IMR-90 (cell line): ENCODE measurements at regions not wholly inside any gene's neighbourhood (a gene's known extent, or its start where the extent isn't known, plus 50 kb on each side); places are given as distances from the start of the nearest gene placed in this dataset.
"Not testable (repeated sequence)": the region's sequence is repeated elsewhere in the genome, so short reads cannot be mapped to it uniquely, and the experiment has no call there.

Source experiments
- ATAC-seq: fragments of 200-7000 bp; cut with Tn5 transposase; 2 replicates; pipeline ENCODE4 v1.9.1; 2020; ENCODE audit warnings: low read depth, mild to moderate bottlenecking, moderate library complexity
- BruUV-seq: library from RNA; stranded (reverse); fragments of 400-500 nt; replicated peaks from 2 replicates; lab custom pipeline; 2021; lab: Mats Ljungman, UMichigan
- CTCF ChIA-PET: fragments of 300-600 bp; formaldehyde crosslinking; extraction: SDS; loops from one replicate; lab custom pipeline; 2021; ENCODE audit warnings: antibody characterized with exemption; lab: Yijun Ruan, JAX
- POLR2A ChIA-PET: fragments of 300-600 bp; sonication (Branson Sonifier 250); formaldehyde crosslinking; loops from one replicate; lab custom pipeline; 2022; ENCODE audit warnings: antibody characterized with exemption; ENCODE audit not compliant: unreplicated experiment; lab: Charles Lee
- DNase-seq: peaks from one replicate; pipeline ENCODE4 v3.0.0; 2013
- H2AFZ ChIP-seq: replicated peaks from 2 replicates; pipeline ENCODE3; 2013; ENCODE audit warnings: low read length, mild to moderate bottlenecking; ENCODE audit not compliant: poor library complexity
- H2AK5ac ChIP-seq: 2 replicates; pipeline ENCODE4 v1.6.1; 2013; ENCODE audit warnings: low read depth, low read length, inconsistent platforms
- H2AK9ac ChIP-seq: replicated peaks from 2 replicates; pipeline ENCODE3; 2013; ENCODE audit warnings: mild to moderate bottlenecking, low read depth, low read length, moderate library complexity; ENCODE audit not compliant: poor library complexity
- H2BK120ac ChIP-seq: 2 replicates; pipeline ENCODE4 v1.6.1; 2013; ENCODE audit warnings: low read depth, low read length, inconsistent platforms
- H2BK15ac ChIP-seq: 3 replicates; pipeline ENCODE4 v1.6.1; 2013; ENCODE audit warnings: low read depth, low read length, inconsistent platforms
- H2BK20ac ChIP-seq: 2 replicates; pipeline ENCODE4 v1.6.1; 2013; ENCODE audit warnings: low read depth, mild to moderate bottlenecking, inconsistent platforms, low read length, moderate library complexity
- H2BK5ac ChIP-seq: 2 replicates; pipeline ENCODE4 v1.6.1; 2013; ENCODE audit warnings: mild to moderate bottlenecking, low read depth, low read length, inconsistent platforms; ENCODE audit not compliant: poor library complexity, severe bottlenecking
- H3K14ac ChIP-seq: replicated peaks from 2 replicates; pipeline ENCODE4 v1.6.1; 2013; ENCODE audit warnings: low read depth, low read length, inconsistent platforms
- H3K18ac ChIP-seq: 2 replicates; pipeline ENCODE4 v1.6.1; 2013; ENCODE audit warnings: low read depth, low read length, control low read depth
- H3K23ac ChIP-seq: 2 replicates; pipeline ENCODE4 v1.6.1; 2013; ENCODE audit warnings: low read depth, low read length, inconsistent platforms
- H3K27ac ChIP-seq: 2 replicates; pipeline ENCODE4 v1.5.1; 2013; ENCODE audit warnings: mild to moderate bottlenecking, control low read depth, low read length; ENCODE audit not compliant: insufficient read depth
- H3K27me3 ChIP-seq: 2 replicates; pipeline ENCODE4 v1.6.1; 2013; ENCODE audit warnings: low read length; ENCODE audit not compliant: control insufficient read depth, insufficient read depth
- H3K36me3 ChIP-seq: 2 replicates; pipeline ENCODE4 v1.6.1; 2013; ENCODE audit warnings: low read length, mixed read lengths; ENCODE audit not compliant: control insufficient read depth, insufficient read depth
- H3K4ac ChIP-seq: 2 replicates; pipeline ENCODE4 v1.6.1; 2013; ENCODE audit warnings: low read depth, low read length, inconsistent platforms
- H3K4me1 ChIP-seq: 2 replicates; pipeline ENCODE4 v1.6.1; 2013; ENCODE audit warnings: low read length, mixed read lengths; ENCODE audit not compliant: control insufficient read depth, insufficient read depth
- H3K4me2 ChIP-seq: 2 replicates; pipeline ENCODE4 v1.6.1; 2013; ENCODE audit warnings: low read depth, mild to moderate bottlenecking, control low read depth, low read length, moderate library complexity
- H3K4me3 ChIP-seq: 2 replicates; pipeline ENCODE4 v1.5.1; 2013; ENCODE audit warnings: low read depth, mild to moderate bottlenecking, control low read depth, low read length, moderate library complexity; ENCODE audit not compliant: insufficient read depth
- H3K56ac ChIP-seq: 2 replicates; pipeline ENCODE4 v1.6.1; 2013; ENCODE audit warnings: low read length, inconsistent platforms; ENCODE audit not compliant: insufficient read depth; ENCODE audit errors: extremely low read depth
- H3K79me1 ChIP-seq, 2 experiments: 2 replicates each; pipeline ENCODE4 v1.6.1; 2013; ENCODE audit warnings: low read length in 2 of 2, inconsistent platforms in 1 of 2, low read depth in 1 of 2
- H3K9ac ChIP-seq: 2 replicates; pipeline ENCODE4 v1.6.1; 2013; ENCODE audit warnings: low read depth, low read length, control low read depth
- H3K9me1 ChIP-seq: 2 replicates; pipeline ENCODE4 v1.6.1; 2013; ENCODE audit warnings: low read length, inconsistent platforms; ENCODE audit not compliant: insufficient read depth
- H3K9me3 ChIP-seq: 2 replicates; pipeline ENCODE4 v1.6.1; 2013; ENCODE audit warnings: low read length; ENCODE audit not compliant: control insufficient read depth, insufficient read depth
- H4K20me1 ChIP-seq: 2 replicates; pipeline ENCODE4 v1.6.1; 2013; ENCODE audit warnings: low read length, inconsistent platforms; ENCODE audit not compliant: insufficient read depth
- H4K5ac ChIP-seq: 2 replicates; pipeline ENCODE4 v1.6.1; 2013; ENCODE audit warnings: mild to moderate bottlenecking, low read depth, low read length, control low read depth
- H4K8ac ChIP-seq, 2 experiments: 2 replicates each; pipeline ENCODE4 v1.6.1; 2013; ENCODE audit warnings: low read depth in 2 of 2, low read length in 2 of 2, control low read depth in 1 of 2, inconsistent platforms in 1 of 2
- H4K91ac ChIP-seq: 2 replicates; pipeline ENCODE4 v1.6.1; 2013; ENCODE audit warnings: low read depth, low read length, inconsistent platforms; ENCODE audit not compliant: insufficient read depth
- WGBS, 2 experiments: methylation state at CpG; one replicate each; pipeline versions ENCODE4 v1.1.5 to v1.1.7; 2013; ENCODE audit warnings: missing lambda C conversion rate in 2 of 2; ENCODE audit not compliant: insufficient read length in 1 of 2; ENCODE audit errors: extremely low coverage in 2 of 2; 5-methylcytosine and 5-hydroxymethylcytosine counted together
- dilution Hi-C: fragments of 300-500 bp; cut with HindIII; formaldehyde crosslinking; loops from one replicate; pipeline ENCODE4 v1.14.3; 2018; ENCODE audit warnings: low sequenced_read_pairs; ENCODE audit not compliant: unreplicated experiment
- in situ Hi-C: fragments of 300-500 bp; cut with MboI; formaldehyde crosslinking; loops from 3 replicates; pipeline ENCODE4 v1.14.3; 2019; ENCODE audit warnings: low sequenced_read_pairs, inconsistent platforms, mixed read lengths
- intact Hi-C: fragments of 100-400 bp; cut with micrococcal nuclease; formaldehyde crosslinking; loops from 2 replicates; pipeline ENCODE4 v1.10.0; 2022

GRCh38 chr4:3914511-3914910, 148.3 kb downstream of the ADRA2C start:
- no CpG with 5 or more reads among the region's 4 CpGs for WGBS, 2 experiments
- H3K36me3 ChIP-seq, H3K4me2 ChIP-seq, H4K91ac ChIP-seq, H2AK5ac ChIP-seq, H3K27ac ChIP-seq, in situ Hi-C loops, H3K4me1 ChIP-seq, H2AK9ac ChIP-seq, H4K8ac ChIP-seq, H3K9ac ChIP-seq, H2BK5ac ChIP-seq, H3K56ac ChIP-seq, H3K18ac ChIP-seq, H3K9me3 ChIP-seq, POLR2A ChIA-PET, ATAC-seq, H4K5ac ChIP-seq, H3K79me1 ChIP-seq, CTCF ChIA-PET, dilution Hi-C loops, H2AFZ ChIP-seq, BruUV-seq, H2BK20ac ChIP-seq, H3K23ac ChIP-seq, H3K4me3 ChIP-seq, H2BK120ac ChIP-seq, H4K20me1 ChIP-seq, H3K9me1 ChIP-seq, H3K14ac ChIP-seq, H2BK15ac ChIP-seq, H3K27me3 ChIP-seq, intact Hi-C loops, H3K4ac ChIP-seq: not testable (repeated sequence)
- peak; percentile 21 for DNase-seq

GRCh38 chr4:3919509-3919908, 153.3 kb downstream of the ADRA2C start:
- H3K23ac ChIP-seq, H3K9ac ChIP-seq, CTCF ChIA-PET, H2AK9ac ChIP-seq, dilution Hi-C loops, H3K36me3 ChIP-seq, H4K20me1 ChIP-seq, BruUV-seq, H2AK5ac ChIP-seq, H4K91ac ChIP-seq, intact Hi-C loops, H3K9me3 ChIP-seq, H3K9me1 ChIP-seq, H3K4me3 ChIP-seq, POLR2A ChIA-PET, H3K4me1 ChIP-seq, H3K14ac ChIP-seq, H3K79me1 ChIP-seq, in situ Hi-C loops, H3K27me3 ChIP-seq: not testable (repeated sequence)
- Histone ChIP-seq H3K4me2 (peak overlapping the region; percentile 39), H2BK5ac (peak overlapping the region; percentile 63), H3K27ac (peak overlapping the region; percentile 7), H3K56ac (peak overlapping the region; percentile 67; the same call in 1 of the 2 replicates), H2BK15ac (peak overlapping the region; percentile 44; the same call in 1 of the 3 replicates), H4K8ac (peak overlapping the region; percentile 25 to 75; a peak in 1 of 4 replicates), H3K4ac (peak overlapping the region; percentile 6; the same call in 1 of the 2 replicates), H4K5ac (0 out of 2 replicates have a peak overlapping the region, but pooled peaks have one; percentile 9), H2AFZ (peak overlapping the region; percentile 61), H2BK120ac (peak overlapping the region; percentile 60), H3K18ac (peak overlapping the region; percentile 7; the same call in 1 of the 2 replicates), H2BK20ac (peak overlapping the region; percentile 3)
- 35% methylated on average over 4 of the region's 9 CpGs; no CpG with 5 or more reads in 1 of the 2 experiments for WGBS, 2 experiments
- ATAC-seq: peak; percentile 44; the same call in 1 of the 2 replicates
- peak; percentile 31 for DNase-seq
